ENCODE measurements at regions not wholly inside any gene's neighbourhood (a gene's known extent, or its start where the extent isn't known, plus 50 kb on each side); places are given as distances from the start of the nearest gene placed in this dataset.
A peak's percentile ranks its signal among the peaks of the same experiment; 100 is the strongest.
"Not testable (repeated sequence)": the region's sequence is repeated elsewhere in the genome, so short reads cannot be mapped to it uniquely, and the experiment has no call there.

DNA sequence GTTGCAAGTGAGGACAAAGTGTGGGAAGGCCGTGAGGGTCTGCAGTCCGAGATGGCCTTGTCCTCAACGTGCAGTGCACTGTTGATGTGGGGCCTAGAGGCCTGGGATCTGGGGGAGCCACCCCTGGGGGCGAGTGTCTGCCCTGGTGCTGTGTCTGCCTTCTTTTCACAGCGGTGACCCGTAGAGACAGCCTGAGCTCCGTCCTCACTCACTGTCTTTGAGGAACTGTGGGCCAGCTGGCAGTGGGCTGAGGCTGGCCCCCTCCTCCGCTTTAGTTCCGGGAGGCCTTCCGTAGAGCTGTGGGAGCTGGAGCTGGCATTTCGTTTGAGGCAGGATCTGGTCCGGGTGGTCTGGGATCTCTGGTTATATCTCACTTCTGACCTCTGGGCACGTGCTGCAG, 1370.6 kb downstream of the CDH12 start:
- not testable (repeated sequence) for DNase-seq

DNA sequence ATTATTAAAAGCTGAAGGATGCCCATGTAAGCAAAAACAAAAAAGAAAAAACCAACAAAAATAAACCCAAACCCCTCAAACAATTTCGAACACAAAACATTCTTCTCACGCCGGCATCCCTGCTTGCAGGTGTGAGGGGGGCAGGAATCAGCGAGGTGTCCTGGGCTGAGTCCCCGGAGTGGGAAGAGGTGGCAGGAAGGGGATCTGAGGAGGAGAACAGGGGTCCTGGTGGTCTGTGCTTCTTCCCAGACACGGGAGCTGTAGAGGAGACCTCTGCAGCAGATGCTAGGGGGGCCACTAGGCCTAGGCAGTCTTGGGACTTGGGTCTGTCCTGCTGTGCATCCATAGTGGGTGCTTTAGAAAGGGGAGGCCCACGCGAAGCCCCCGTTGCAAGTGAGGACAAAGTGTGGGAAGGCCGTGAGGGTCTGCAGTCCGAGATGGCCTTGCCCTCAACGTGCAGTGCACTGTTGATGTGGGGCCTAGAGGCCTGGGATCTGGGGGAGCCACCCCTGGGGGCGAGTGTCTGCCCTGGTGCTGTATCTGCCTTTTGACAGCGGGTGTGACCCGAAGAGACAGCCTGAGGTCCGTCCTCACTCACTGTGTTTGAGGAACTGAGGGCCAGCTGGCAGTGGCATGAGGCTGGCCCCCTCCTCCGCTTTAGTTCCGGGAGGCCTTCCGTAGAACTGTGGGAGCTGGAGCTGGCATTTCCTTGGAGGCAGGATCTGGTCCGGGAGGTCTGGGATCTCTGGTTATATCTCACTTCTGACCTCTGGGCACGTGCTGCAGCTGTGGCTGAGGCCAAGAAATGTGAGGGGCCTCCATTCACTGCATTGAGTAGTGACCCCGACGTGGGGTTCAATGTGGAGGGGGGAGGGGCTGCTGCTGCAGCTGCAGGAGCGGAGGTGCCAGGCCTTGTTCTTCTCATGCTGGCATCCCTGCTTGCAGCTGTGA, 1371.5 kb downstream of the CDH12 start:
- not testable (repeated sequence) for DNase-seq

DNA sequence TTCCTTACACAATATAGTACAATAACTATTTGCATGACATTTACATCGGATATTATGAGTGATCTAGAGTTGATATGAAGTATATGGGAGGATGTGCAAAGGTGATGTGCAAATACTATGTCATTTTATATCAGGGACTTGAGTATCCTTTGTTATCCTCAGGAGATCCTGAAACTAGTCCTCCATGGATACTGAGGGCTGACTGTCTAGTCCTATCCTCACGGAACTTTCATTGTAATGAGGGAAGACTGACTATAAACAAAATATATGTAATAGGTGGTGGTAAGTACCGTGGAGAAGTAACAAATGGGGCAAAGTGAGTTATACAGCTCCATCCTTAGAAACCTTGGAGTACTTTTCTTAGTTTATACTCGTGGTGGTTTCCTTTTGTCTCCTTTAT, 1373.1 kb downstream of the CDH12 start:
- DNase-seq = not testable (repeated sequence)

DNA sequence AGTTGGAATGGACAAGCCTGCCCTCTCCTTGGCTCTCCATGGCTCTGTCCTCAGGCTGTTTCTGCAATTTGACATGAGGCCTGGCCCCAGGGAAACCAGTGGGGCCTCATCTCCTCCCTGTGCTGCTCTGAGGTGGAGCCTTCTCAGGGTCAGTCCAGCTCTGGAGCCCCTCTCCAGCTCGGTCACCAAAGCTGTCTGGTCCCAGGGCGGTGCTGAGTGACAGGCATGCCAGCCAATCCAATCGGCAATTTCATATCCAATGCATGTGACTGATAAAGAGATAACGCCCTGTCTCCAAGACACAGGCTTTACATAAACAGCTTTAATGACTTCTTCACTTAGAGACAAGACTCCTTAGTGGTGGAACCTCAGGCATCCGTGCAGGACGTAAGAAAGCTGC, 1379.2 kb downstream of the CDH12 start:
- not testable (repeated sequence) for DNase-seq

DNA sequence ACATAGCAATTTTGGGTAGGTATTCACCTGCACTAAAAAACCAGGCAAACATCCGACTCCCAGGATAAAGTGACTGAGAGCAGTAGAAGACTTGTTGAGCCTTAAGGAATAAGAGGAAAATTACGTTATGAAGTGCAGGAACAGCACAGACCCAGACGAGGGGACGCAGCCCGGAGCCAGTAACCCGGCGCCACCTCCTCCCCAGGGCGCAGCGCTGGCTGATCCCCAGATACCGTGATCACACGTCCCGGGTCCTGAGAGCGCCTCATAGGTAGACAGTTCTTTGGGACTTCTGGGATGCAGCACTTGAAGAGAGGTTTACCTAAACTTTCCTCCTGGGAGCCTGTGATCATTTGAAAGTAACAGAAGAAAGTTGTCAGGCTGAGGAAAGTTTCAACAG, 1379.7 kb downstream of the CDH12 start:
- not testable (repeated sequence) for DNase-seq

DNA sequence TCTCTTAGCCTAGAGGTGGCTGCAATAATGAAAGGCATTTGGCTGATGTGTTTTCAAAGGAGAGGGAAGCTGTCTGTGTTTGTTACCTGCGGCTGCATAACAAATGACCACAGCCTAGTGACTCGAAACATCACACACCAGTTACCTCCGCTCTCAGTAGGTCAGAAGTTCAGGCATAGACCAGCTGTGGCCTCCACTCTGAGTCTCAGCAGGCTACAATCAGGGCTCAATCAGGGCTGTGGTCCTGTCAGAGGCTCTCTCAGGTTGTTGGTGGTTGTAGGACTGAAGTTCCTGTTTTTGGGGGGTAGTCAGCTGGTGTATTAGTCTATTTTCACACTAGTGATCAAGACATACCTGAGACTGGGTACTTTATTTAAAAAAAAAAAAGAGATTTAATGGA, 1381.5 kb downstream of the CDH12 start:
- DNase-seq = not testable (repeated sequence)

DNA sequence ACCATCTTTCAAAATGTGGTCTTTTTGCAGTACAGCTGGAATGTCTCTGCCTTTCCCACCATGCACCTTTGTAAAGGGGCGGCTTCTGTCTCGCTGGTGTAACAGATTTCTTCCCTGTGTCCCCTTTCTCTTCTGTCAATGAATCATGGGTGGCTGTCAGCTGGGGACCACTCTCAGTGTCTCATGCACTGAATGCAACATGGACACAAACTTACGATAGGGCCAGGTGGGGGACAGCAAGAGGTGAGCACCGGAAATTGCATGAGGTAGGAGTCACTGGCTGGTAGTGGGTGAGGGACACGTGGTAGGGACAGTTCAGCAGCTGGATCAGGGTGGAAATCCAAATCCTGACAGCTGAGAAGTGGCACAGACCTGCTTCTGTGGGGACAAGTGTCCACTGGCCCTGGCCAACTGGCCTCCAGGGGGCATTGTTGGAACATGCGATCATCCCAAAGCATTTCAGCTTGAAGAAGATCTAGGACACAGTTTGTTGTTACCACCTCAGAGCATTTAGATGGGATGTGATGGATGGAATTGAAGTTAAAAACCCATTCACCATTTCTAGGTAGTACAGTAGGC, 1383.5 kb downstream of the CDH12 start:
- DNase-seq = not testable (repeated sequence)

DNA sequence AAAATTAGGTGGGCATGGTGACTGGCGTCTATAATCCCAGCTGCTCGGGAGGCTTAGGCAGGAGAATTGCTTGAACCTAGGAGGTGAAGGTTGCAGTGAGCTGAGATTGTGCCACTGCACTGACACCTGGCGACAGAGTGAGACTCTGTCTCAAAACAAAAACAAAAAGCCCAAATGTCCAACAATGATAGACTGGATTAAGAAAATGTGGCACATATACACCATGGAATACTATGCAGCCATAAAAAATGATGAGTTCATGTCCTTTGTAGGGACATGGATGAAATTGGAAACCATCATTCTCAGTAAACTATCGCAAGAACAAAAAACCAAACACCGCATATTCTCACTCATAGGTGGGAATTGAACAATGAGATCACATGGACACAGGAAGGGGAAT, 1385.6 kb downstream of the CDH12 start:
- not testable (repeated sequence) for DNase-seq

DNA sequence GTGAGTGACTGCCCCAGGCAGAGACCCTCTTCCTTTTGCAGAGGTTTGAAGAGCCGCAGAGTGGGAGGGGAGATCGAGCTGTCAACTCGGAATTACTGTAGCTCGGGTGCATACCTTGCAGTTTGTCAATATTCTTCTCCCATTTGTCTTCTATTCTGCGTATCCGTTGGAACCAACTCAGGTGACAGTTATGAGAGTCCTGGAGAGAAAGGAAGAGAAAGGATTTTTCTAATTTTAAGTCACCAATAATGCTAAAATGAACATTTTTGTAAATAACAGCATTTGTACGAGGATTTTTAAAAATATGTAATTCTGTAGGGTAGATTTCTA, 1393.4 kb downstream of the CDH12 start:
- not testable (repeated sequence) for DNase-seq

DNA sequence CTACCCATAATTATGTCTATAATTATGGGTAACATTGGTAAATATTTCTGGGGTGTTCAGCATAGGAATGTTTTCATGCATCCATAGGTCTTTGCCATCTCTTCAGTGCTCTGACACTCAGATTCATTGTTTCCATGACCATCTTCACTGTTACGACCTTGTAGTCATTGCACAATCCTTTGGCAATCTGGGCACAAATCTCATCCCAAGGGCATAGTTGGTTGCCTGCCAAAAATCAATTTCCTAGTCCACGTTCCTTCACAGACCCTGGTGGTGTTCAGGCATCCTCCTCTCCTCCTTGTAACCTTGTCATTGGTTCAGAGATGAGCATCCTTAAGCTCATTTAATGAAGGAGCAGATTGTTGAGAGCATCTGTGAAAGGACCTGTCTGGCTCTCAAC, 1400.7 kb downstream of the CDH12 start:
- DNase-seq = no peak

DNA sequence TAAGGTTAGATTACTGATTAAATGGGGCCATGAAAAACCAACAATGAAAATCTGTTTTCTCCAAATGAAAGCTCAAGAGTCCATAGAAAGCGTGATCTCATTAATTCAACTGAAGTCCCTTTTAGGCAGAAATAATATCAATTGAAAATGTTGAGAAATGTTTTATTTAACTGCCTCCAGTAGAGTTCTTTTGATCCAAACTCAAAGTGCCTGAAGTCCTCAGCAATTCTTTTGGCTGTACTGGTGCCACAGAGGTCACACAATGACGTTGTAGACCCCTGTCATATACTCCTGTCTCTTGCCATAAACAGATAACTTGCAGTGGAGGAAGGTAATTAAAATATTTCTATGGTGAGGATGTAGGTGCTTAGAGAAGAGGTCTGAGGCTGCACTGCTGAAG, 1420.5 kb downstream of the CDH12 start:
- no peak for DNase-seq

DNA sequence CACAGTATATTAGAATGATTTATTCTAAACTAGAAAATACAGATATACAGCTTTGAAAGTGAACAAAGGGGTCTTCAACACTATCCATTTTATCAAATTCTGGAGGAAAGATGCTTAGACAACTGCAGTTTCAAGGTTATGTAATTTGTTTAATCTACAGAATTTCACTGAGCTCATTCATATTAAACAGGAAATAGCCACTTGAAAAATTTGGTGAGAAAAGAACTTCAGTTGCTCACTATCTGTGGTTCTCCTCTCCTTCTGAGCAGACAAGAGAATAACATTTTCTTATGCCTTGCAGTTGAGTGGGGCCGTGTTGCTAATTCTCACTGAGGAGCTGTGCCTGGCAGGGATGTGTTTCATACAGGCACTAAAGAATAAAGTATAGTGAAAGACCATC, 1428.2 kb downstream of the CDH12 start:
- DNase-seq = no peak

DNA sequence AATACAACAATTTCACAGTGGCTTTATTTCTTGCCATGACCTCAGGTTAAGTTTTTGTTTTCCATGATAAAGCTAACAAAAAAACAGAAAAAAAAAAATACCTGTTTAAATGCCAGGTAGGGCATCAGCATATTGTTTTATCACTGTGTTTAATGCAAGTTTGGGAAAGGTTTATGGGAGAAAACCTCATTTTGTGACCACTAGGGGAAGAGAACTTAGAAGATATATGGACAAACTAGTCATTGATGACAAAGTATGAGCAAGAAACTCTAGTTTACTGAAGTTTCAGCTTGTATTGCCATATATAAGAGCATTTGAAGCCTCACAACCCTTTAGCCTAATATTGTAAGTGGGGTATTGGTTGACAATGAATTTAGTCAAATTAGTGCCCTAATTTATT, 1431.4 kb upstream of the CDH18 start:
- no peak for DNase-seq

DNA sequence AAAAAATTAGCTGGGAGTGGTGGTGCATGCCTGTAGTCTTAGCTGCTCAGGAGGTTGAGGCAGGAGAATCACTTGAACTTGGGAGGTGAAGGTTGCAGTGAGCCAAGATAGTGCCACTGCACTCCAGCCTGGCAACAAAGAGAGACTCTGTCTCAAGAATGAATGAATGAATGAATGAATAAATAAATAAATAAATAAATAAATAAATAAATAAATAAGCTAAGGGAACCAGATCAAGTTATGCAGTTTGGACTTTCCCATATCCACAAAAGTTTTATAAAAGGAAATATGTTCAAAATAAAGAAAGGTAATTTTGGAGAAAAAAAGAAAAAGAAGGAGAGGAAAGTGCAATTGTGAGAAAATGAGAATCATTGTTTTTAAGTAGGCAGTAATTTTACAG, 1414.1 kb upstream of the CDH18 start:
- not testable (repeated sequence) for DNase-seq

DNA sequence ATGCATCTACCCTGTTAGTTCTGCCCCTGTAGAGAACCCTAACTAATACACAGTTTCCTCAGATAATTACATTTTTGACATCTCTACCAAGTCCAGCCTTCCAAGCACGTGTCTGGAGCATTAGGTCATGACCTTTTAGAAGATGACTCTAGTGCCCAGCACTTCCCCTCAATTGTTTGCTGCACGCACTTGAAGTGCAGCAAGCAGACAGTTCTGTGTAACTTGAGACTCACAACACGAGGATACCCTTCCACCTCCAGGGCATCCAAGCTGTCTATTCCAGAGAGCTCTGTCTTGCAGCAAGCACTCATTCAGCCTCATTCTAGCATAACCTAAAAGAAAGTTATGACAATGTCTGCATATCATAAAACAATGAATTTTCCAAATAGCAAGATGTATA, 1410.5 kb upstream of the CDH18 start:
- no peak for DNase-seq

DNA sequence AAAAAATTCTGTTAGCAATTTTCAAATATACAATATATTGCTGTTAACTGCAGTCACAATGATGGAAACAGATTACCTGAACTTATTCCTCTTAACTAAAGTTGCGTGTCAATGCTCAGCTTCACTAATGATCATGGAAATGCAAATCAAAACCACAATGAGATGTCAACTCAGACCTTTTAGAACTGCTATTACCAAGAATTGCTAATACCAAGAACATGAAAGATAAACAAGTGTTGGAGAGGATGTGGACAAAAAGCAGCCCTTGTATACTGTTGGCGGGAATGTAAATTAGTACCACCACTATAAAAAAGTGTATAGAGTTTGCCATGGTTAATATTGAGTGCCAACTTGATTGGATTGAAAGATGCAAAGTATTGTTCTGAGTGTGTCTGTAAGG, 1409.7 kb upstream of the CDH18 start:
- DNase-seq = no peak

DNA sequence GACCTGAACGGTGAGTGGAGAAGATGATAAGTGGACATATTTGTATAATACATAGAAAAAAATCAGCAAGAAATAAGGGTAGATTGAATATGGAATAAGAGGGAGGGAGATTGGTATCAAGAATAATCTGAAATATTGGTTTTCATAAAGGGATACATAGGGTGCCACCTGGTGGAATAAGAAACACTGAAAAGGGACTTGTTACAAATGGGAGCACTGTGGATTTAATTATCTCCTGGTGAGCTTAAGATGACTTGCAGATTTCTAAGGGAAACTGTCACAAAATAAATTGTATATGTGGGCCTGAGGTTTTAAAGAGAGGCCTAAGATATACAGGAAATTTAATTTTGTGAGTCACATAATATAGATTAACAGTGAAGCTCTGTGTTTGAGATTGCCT, 1403.5 kb upstream of the CDH18 start:
- peak; percentile 18 for DNase-seq

DNA sequence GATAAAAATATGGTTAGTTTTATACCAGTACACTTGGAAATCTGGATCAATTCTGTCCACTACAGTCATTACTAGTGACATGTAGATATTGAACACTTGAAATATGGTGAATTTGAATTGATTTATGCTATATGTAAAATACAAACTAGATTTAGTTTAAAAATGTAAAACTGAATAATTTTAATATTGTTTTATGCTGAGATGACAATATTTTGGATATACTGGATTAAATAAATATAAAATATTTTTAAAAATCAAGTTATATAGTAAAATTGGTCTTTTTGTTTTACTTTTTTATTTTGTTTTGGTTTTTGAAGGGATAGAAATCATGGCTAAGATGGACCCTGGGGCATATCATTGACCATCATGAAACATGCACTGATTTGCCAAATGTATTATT, 1372.8 kb upstream of the CDH18 start:
- not testable (repeated sequence) for DNase-seq

DNA sequence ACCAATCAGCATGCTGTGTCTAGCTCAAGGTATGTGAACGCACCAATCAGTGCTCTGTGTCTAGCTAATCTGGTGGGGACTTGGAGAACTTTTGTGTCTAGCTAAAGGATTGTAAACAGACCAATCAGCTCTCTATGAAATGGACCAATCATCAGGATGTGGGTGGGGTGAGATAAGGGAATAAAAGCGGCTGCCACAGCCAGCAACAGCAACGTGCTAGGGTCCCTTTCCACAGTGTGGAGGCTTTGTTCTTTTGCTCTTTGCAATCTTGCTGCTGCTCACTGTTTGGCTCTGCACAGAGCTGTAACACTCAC, 1353.9 kb upstream of the CDH18 start:
- DNase-seq = not testable (repeated sequence)

DNA sequence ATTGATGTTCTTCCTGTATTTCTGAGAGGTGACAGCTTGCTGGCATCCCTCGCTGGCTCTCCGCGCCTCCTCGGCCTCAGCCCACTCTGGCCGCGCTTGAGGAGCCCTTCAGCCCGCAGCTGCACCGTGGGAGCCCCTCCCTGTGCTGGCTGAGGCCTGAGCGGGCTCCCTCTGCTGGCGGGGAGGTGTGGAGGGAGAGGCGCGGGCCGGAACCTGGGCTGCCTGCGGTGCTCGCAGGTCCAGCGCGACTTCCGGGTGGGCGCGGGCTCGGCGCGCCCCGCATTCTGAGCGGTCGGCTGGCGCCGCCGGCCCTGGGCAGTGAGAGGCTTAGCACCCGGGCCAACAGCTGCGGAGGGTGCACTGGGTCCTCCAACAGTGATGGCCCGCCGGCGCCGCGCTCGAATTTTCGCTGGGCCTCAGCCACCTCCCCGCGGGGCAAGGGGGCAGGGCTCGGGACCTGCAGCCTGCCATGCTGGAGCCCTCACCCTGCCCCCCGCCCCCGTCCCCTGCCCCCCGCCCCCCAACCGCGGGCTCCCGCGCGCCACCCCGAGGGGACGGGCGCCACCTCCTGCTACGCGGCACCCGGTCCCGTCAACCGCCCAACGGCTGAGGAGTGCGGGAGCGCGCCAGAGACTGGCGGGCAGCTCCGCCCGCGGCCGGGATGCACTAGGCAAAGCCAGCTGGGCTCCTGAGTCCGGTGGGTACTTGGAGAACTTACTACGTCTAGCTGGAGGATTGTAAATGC, 1353.4 kb upstream of the CDH18 start:
- DNase-seq = not testable (repeated sequence)

DNA sequence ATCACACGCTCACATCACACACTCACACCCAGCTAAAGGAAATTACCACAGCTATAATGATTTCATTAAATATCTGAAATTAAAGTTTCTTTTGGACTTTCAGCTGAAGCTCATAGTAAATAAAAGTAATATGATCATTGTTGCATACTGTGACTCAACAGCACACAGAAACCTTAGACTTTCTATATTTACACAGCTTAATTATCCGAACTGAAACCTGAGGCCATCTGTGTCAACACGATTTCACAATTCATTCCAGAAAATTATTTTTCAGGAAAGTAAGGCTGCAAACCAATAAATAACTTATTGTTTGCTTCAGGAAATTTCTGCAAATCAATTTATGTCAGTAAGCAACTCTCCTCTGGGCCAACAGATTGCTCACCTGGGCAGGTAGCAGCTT, 1352.2 kb upstream of the CDH18 start:
- not testable (repeated sequence) for DNase-seq

DNA sequence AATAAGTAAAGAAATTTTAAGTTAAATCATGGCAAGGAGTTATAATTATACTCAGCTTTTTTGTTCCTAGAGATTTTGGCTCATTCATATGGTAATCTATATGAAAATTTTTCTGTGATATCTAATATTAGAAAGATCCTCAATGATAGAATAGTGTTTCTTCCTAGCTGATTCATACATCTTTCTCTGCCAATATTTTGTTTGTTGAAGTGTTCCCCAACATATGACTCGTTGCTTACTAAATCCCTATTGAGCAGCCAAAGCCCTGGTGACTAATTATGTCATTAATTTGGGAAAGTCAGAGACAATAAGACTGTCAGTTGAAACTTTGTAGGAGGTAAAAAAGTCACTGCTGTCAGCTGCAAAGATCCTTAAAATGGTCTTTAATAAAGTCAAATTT, 1348.5 kb upstream of the CDH18 start:
- DNase-seq = not testable (repeated sequence)

DNA sequence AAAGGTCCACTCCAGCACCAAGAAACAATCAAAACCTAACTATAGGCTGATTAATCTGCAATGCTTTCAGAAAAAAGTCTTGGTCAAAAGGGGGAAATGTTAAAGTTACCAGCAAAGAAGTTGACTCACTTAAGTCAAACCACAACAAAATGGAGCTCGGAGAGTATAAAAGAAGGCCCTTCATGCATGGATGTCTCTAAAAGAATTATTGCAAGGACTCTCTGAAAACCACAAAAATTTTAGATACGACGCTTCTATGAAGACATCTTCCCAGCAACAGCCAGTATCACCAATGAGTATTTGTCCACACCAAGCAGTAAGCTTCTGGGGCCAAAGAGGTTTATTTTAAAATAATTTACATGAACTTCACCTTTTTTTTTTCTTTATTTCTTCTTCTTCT, 1327.4 kb upstream of the CDH18 start:
- DNase-seq = not testable (repeated sequence)

DNA sequence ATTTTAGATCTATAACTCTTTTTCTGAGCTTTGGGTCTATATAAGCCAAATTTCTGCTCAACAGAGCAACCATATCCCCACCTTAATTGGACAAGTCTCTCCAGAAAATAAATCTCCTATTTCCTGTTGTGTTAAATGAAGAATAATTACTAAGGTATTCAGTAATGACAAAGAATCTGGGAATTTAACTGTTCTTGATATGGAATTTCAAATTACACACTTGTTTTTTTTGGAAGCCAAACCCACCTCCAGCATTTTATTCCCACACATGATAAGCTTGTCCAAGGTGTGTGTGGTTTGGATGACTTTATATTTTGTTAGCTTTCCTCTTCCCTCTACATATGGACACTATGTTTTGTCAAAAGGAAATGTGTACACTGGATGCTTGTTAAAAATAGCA, 1313.2 kb upstream of the CDH18 start:
- not testable (repeated sequence) for DNase-seq

All from RPMI8226 (cell line).